H9 (cell line): ENCODE measurements at regions not wholly inside any gene's neighbourhood (a gene's known extent, or its start where the extent isn't known, plus 50 kb on each side); places are given as distances from the start of the nearest gene placed in this dataset.

Experiments
- DNase-seq: peaks from one replicate; pipeline ENCODE4 v3.0.0-alpha.2; 2017
- H2AFZ ChIP-seq: one replicate; pipeline ENCODE4 v1.6.1; 2013; ENCODE audit warnings: mild to moderate bottlenecking, low read length, control low read depth, moderate library complexity
- H2AK5ac ChIP-seq: 2 replicates; pipeline ENCODE4 v1.6.1; 2013; ENCODE audit warnings: low read length, control low read depth, mixed read lengths; ENCODE audit not compliant: insufficient read length
- H2BK120ac ChIP-seq: one replicate; pipeline ENCODE4 v1.6.1; 2013; ENCODE audit warnings: low read depth, mild to moderate bottlenecking, low read length, control low read depth, inconsistent platforms; ENCODE audit not compliant: poor library complexity, severe bottlenecking
- H2BK12ac ChIP-seq: 2 replicates; pipeline ENCODE4 v1.6.1; 2013; ENCODE audit warnings: low read length, control low read depth, mixed read lengths, low read depth; ENCODE audit not compliant: insufficient read length
- H2BK15ac ChIP-seq: 2 replicates; pipeline ENCODE4 v1.6.1; 2013; ENCODE audit warnings: low read depth, low read length, control low read depth
- H2BK20ac ChIP-seq: one replicate; pipeline ENCODE4 v1.6.1; 2013; ENCODE audit warnings: low read depth, mild to moderate bottlenecking, low read length, control low read depth, inconsistent platforms; ENCODE audit not compliant: poor library complexity, severe bottlenecking
- H2BK5ac ChIP-seq: 2 replicates; pipeline ENCODE4 v1.6.1; 2013; ENCODE audit warnings: low read length, control low read depth, mixed read lengths; ENCODE audit not compliant: insufficient read length
- H3K14ac ChIP-seq: 2 replicates; pipeline ENCODE4 v1.6.1; 2013; ENCODE audit warnings: low read length, control low read depth; ENCODE audit not compliant: insufficient read depth
- H3K18ac ChIP-seq: 2 replicates; pipeline ENCODE4 v1.6.1; 2013; ENCODE audit warnings: low read depth, mild to moderate bottlenecking, mixed read lengths, low read length, control low read depth; ENCODE audit not compliant: insufficient read length
- H3K23ac ChIP-seq: 2 replicates; pipeline ENCODE4 v1.6.1; 2013; ENCODE audit warnings: low read length, control low read depth, mixed read lengths, low read depth; ENCODE audit not compliant: insufficient read length
- H3K23me2 ChIP-seq: 2 replicates; pipeline ENCODE4 v1.6.1; 2013; ENCODE audit warnings: low read depth, mild to moderate bottlenecking, mixed read lengths, low read length, control low read depth; ENCODE audit not compliant: insufficient read length, poor library complexity, severe bottlenecking
- H3K27ac ChIP-seq: 2 replicates; pipeline ENCODE4 v1.5.1; 2013; ENCODE audit warnings: low read length, control low read depth, mixed read lengths, low read depth; ENCODE audit not compliant: insufficient read length
- H3K27me3 ChIP-seq: 2 replicates; pipeline ENCODE4 v1.6.1; 2013; ENCODE audit warnings: low read length, control low read depth, inconsistent platforms; ENCODE audit not compliant: insufficient read depth
- H3K4ac ChIP-seq: 2 replicates; pipeline ENCODE4 v1.6.1; 2013; ENCODE audit warnings: low read depth, mild to moderate bottlenecking, control low read depth, inconsistent platforms, low read length, moderate library complexity
- H3K4me1 ChIP-seq: 2 replicates; pipeline ENCODE4 v1.6.1; 2013; ENCODE audit warnings: low read length, control low read depth, inconsistent platforms; ENCODE audit not compliant: insufficient read depth
- H3K4me2 ChIP-seq: 2 replicates; pipeline ENCODE4 v1.6.1; 2013; ENCODE audit warnings: low read length, control low read depth, mixed read lengths; ENCODE audit not compliant: insufficient read length, insufficient read depth
- H3K56ac ChIP-seq: 2 replicates; pipeline ENCODE4 v1.6.1; 2013; ENCODE audit warnings: low read depth, mild to moderate bottlenecking, mixed read lengths, low read length, control low read depth; ENCODE audit not compliant: insufficient read length
- H3K79me1 ChIP-seq: 2 replicates; pipeline ENCODE4 v1.6.1; 2013; ENCODE audit warnings: low read depth, mild to moderate bottlenecking, moderate library complexity, low read length, control low read depth, inconsistent platforms; ENCODE audit not compliant: insufficient read depth, poor library complexity, severe bottlenecking
- H3K79me2 ChIP-seq: 2 replicates; pipeline ENCODE4 v1.6.1; 2013; ENCODE audit warnings: low read length, control low read depth, inconsistent platforms; ENCODE audit not compliant: insufficient read depth
- H3K9ac ChIP-seq: 2 replicates; pipeline ENCODE4 v1.6.1; 2013; ENCODE audit warnings: low read length, control low read depth, mixed read lengths; ENCODE audit not compliant: insufficient read length; ENCODE audit errors: extremely low read depth
- H3K9me3 ChIP-seq: one replicate; pipeline ENCODE4 v1.6.1; 2013; ENCODE audit warnings: low read depth, low read length, inconsistent platforms; ENCODE audit not compliant: control insufficient read depth
- H3T11ph ChIP-seq: one replicate; pipeline ENCODE4 v1.6.1; 2013; ENCODE audit warnings: mild to moderate bottlenecking, low read length, control low read depth, inconsistent platforms
- H4K20me1 ChIP-seq: one replicate; pipeline ENCODE4 v1.6.1; 2013; ENCODE audit not compliant: control insufficient read depth, insufficient read length, insufficient read depth
- H4K5ac ChIP-seq: 2 replicates; pipeline ENCODE4 v1.6.1; 2013; ENCODE audit warnings: low read depth, mild to moderate bottlenecking, mixed read lengths, low read length, control low read depth; ENCODE audit not compliant: insufficient read length
- H4K8ac ChIP-seq: replicated peaks from 2 replicates; pipeline ENCODE4 v1.6.1; 2013; ENCODE audit warnings: low read length, control low read depth, mixed read lengths, low read depth; ENCODE audit not compliant: insufficient read length
- H4K91ac ChIP-seq: 2 replicates; pipeline ENCODE4 v1.6.1; 2013; ENCODE audit warnings: low read depth, mild to moderate bottlenecking, moderate library complexity, mixed read lengths, low read length, control low read depth; ENCODE audit not compliant: insufficient read length
- H3K27ac Mint-ChIP-seq, 3 experiments: 2 replicates in 2 of 3; 3 replicates in 1 of 3; pipeline ENCODE4 v1.8.0; 2020 to 2021; ENCODE audit warnings: mixed read lengths in 3 of 3, mild to moderate bottlenecking in 1 of 3, moderate library complexity in 1 of 3
- H3K27me3 Mint-ChIP-seq: 2 replicates; pipeline ENCODE4 v1.8.0; 2021; ENCODE audit warnings: low read depth, mild to moderate bottlenecking, moderate library complexity, mixed read lengths
- H3K36me3 Mint-ChIP-seq, 3 experiments: 2 replicates in 2 of 3; 3 replicates in 1 of 3; pipeline ENCODE4 v1.8.0; 2020 to 2021; ENCODE audit warnings: low read depth in 3 of 3, mixed read lengths in 3 of 3; ENCODE audit not compliant: insufficient read depth in 1 of 3
- H3K4me1 Mint-ChIP-seq, 2 experiments: 2 replicates each; pipeline ENCODE4 v1.8.0; 2020; ENCODE audit warnings: mixed read lengths in 2 of 2
- H3K4me3 Mint-ChIP-seq, 2 experiments: 2 replicates in 1 of 2; 3 replicates in 1 of 2; pipeline ENCODE4 v1.8.0; 2020 to 2021; ENCODE audit warnings: mild to moderate bottlenecking in 2 of 2, mixed read lengths in 2 of 2, moderate library complexity in 1 of 2
- H3K9me3 Mint-ChIP-seq, 2 experiments: 2 replicates in 1 of 2; 3 replicates in 1 of 2; pipeline ENCODE4 v1.8.0; 2020; ENCODE audit warnings: mild to moderate bottlenecking in 2 of 2, mixed read lengths in 2 of 2, moderate library complexity in 1 of 2
- CTCF ChIP-seq: fragments of 200-600 bp; sonication (generic); conservative IDR thresholded peaks from 3 replicates; pipeline ENCODE4 v1.8.0; 2021; ENCODE audit warnings: antibody characterized with exemption, mild to moderate bottlenecking
- WGBS: extraction: QIAGEN DNeasy Blood & Tissue Kit; methylation state at CpG from one replicate; pipeline ENCODE4 v1.1.7; 2013; ENCODE audit warnings: missing lambda C conversion rate, low lambda C conversion rate, mixed read lengths; ENCODE audit not compliant: insufficient read length; ENCODE audit errors: extremely low coverage; 5-methylcytosine and 5-hydroxymethylcytosine counted together

DNA sequence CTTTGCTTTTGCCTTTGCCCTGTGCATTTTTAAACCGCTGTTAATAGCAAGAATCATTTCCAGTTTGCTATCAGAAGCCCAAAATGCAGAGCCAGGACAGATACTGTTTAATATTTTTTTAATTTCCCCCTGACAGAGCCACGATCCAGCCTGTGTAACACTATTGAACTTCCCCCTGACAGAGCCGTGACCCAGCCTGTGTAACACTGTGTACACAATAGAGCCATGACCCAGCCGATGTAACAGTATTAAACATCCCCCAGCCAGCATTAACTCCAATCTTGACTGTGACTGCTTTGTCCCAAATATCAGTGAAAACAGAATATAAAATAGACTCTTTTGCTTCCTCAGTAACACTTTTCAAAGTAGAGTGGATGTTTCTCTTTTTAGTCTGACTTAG is 607.9 kb upstream of the CDH5 start:
- H2BK15ac ChIP-seq, result no peak overlapping the region
- peaks cover 2% of the 10 kb centered on the region; the same call in 1 of the 2 replicates for H3K27me3 Mint-ChIP-seq
- H3K4me2 ChIP-seq, result no peak overlapping the region
- H4K5ac ChIP-seq, result no peak overlapping the region
- no peaks in the 10 kb centered on the region for H3K23me2 ChIP-seq
- no peak overlapping the region for H2AK5ac ChIP-seq
- no peak overlapping the region for H3T11ph ChIP-seq
- H3K79me1 ChIP-seq, result no peaks in the 10 kb centered on the region
- H3K79me2 ChIP-seq, result no peaks in the 10 kb centered on the region
- H2BK12ac ChIP-seq, result no peak overlapping the region
- no peaks in the 10 kb centered on the region for H3K27me3 ChIP-seq
- H3K4ac ChIP-seq, result no peak overlapping the region
- H3K4me1 Mint-ChIP-seq, result peaks cover 23 to 28% of the 10 kb centered on the region in 2 experiments
- H3K56ac ChIP-seq, result no peak overlapping the region
- no peak overlapping the region for H3K27ac ChIP-seq
- H4K20me1 ChIP-seq, result no peaks in the 10 kb centered on the region
- DNase-seq, result no peak
- no peak overlapping the region for H2BK120ac ChIP-seq
- H4K91ac ChIP-seq, result no peak overlapping the region
- no peak for TF ChIP-seq CTCF
- no peaks in the 10 kb centered on the region; the same call in 1 of the 2 replicates for H3K4me1 ChIP-seq
- no CpG with 5 or more reads among the region's 4 CpGs for WGBS
- H3K9me3 Mint-ChIP-seq, result no peaks in the 10 kb centered on the region
- H3K4me3 Mint-ChIP-seq, result no peak overlapping the region
- no peaks in the 10 kb centered on the region for H3K36me3 Mint-ChIP-seq
- H3K27ac Mint-ChIP-seq, result no peak overlapping the region
- no peak overlapping the region for H4K8ac ChIP-seq
- H3K18ac ChIP-seq, result no peak overlapping the region
- H3K9ac ChIP-seq, result no peak overlapping the region
- H2AFZ ChIP-seq, result no peak overlapping the region
- H2BK5ac ChIP-seq, result no peak overlapping the region
- no peaks in the 10 kb centered on the region for H3K9me3 ChIP-seq
- no peak overlapping the region for H3K23ac ChIP-seq
- no peak overlapping the region for H2BK20ac ChIP-seq
- no peak overlapping the region for H3K14ac ChIP-seq
